ENCODE measurements at regions not wholly inside any gene's neighbourhood (a gene's known extent, or its start where the extent isn't known, plus 50 kb on each side); places are given as distances from the start of the nearest gene placed in this dataset.

DNA sequence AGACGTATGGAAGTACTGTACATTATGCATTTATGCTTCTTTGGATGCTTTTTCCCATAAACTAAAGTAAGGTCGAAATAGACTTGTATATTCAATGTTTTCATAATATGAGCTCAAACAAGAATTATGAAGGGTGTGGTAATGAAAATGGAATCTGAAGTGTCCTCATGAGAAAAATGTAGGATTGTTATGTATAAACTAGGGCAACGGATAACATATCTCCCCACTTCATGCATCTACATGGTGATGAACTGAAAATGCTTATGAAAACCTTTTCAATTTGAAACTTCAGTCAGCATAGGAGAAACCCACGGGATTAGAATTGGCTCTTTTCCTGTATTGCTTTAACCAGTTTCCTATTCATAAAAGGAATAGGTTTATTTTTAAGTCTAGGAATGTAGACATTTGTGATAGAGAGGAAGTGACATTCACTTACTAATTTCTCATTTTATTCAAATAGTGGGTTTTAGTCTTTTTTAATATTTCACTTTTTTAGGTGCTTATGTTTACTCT, 608.2 kb upstream of the GCFC2 start:
- no peak for DNase-seq (ENCODE audit: low read depth)

DNA sequence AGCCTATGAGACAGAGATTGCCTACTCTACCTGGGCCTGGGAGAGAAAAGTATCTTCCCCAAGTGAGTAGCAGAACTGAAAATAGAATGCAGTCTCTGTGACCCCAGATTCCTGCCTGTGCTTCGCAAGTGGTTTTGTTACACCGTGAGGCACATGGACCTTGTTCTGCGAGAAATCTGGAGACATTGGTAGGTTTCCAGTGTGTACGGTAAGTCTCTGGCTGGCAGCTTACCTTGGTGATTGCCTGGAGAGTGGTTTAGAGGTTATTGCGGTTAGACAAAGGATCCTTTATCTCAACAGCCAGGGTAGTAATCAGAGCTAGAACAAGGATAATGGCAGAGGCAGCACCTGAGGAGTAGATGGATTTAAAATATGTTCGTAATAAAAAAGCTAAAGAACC, 606.0 kb upstream of the GCFC2 start:
- DNase-seq (ENCODE audit: low read depth), result no peak

- no peak for DNase-seq (ENCODE audit: low read depth)
Observed at GRCh38 chr2:76314271-76315020, 603.7 kb upstream of the GCFC2 start.

DNA sequence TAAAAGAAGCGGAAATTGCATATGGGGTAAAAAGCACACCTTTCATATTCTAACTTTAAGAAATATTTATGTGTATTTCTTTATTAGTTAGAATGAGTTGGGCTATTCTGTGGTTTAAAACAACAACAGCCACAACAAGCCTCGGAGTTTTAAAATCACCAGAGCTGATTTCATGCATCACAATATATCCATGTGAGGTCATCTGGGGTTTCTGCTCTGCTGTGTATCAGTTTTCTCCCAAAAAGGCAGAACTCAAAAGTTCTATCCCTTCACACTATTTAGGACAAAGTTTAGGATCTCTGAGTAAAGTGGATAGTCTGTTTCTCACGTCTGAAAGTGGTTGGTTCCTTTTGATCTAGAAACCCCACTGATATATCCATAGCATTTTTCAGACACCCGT, 601.5 kb upstream of the GCFC2 start:
- DNase-seq (ENCODE audit: low read depth), result no peak

- DNase-seq (ENCODE audit: low read depth), result no peak
Observed at GRCh38 chr2:76311728-76312127, 601.0 kb upstream of the GCFC2 start.

DNA sequence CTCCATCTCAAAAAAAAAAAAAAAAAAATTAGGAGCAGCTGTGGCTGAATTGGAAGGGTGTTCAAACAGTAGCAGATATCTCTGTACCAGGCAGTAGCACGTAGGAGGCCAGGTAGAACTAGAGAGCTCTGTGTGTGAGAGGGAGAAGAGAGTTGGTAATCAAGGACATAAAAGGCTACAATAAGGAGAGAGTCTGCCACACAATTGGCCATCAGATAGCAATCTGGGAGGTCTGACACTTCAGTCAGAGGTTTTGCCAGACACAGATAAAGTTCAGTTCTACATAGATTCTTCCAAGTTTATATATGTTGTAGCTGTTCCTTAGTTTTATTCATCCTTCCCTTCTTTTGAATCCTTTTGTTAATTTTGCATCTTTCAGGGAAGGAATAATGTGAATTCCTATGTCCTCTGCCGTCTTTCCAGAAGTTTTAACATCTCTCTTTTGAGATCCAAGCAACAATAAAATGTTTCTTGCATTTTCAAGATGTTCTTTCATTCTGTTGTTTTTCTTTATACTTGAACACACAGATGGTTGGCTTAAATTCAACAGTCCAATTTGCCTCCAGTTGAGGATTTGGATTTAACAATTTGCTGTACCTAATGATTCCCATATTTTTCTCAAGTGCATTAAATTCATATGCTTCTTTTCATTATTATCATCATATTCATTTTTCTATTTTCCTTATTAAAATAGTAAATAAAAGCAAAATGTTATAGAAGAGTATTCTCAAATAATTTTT, 600.3 kb upstream of the GCFC2 start:
- no peak for DNase-seq (ENCODE audit: low read depth)

GRCh38 chr2:76307495-76307894, 596.8 kb upstream of the GCFC2 start:
- no peak for DNase-seq (ENCODE audit: low read depth)

DNA sequence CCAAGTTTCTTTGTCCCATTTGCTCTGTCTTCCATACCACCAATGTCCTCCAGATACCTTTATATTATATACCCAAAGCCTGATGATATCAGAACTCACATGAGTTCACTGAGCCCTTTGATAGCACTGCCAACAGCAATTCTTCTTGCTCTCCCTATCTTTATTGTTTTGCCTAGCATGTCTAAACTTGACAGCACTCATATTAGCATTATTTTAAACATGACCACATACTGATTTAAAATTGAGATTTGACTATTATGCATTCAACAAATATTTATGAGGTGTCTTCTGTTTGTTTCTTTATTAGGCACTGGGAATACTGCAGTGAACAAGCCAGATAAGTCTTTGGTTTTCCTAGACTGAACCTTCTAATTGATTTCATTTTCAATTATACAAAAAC, 587.3 kb upstream of the GCFC2 start:
- no peak for DNase-seq (ENCODE audit: low read depth)

DNA sequence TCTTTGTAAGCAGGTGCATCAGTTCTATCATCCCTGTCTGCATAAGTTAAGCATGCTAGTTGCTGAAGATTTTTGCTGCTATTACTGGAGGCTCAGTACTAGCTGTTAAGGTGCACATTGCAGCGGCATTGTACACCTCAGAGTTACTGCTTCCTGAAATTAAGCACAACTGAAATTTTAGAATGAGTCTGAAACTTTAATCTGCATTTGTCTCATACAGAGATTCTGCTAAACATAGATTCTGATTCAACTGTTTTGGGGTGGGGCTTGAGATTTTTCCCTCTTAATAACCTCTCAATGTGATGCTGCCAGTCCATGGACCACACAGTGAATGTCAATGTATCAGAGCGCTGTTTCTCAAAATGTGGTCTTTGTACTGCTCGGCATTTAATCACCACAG, 585.7 kb upstream of the GCFC2 start:
- no peak for DNase-seq (ENCODE audit: low read depth)

- DNase-seq (ENCODE audit: low read depth), result no peak
Observed at GRCh38 chr2:76295762-76296161, 585.0 kb upstream of the GCFC2 start.

- DNase-seq (ENCODE audit: low read depth), result no peak
Observed at GRCh38 chr2:76288598-76288997, 577.9 kb upstream of the GCFC2 start.

DNA sequence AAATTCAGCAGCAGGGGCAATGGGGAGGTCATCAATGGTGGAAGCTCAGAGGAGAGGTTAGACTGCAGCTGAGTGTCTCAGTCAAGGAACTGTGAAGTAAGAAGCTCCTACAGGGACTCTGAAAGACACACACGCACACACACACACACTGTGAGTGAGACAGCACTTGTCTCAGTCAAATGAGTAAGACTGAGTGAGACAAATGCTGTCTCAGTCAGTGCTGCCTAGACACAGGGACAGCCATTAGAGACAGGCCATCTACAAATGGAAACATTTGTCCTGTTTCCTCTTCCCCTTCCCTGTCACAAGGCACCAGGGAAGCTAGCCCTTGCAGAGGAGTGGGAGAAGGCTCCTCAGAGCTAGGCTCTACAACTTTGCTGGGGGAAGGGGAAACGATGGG, 577.4 kb upstream of the GCFC2 start:
- no peak for DNase-seq (ENCODE audit: low read depth)

GRCh38 chr2:76283350-76283749, 572.6 kb upstream of the GCFC2 start:
- DNase-seq (ENCODE audit: low read depth), result no peak

- DNase-seq (ENCODE audit: low read depth), result no peak
Observed at GRCh38 chr2:76281156-76281841, 570.6 kb upstream of the GCFC2 start.

DNA sequence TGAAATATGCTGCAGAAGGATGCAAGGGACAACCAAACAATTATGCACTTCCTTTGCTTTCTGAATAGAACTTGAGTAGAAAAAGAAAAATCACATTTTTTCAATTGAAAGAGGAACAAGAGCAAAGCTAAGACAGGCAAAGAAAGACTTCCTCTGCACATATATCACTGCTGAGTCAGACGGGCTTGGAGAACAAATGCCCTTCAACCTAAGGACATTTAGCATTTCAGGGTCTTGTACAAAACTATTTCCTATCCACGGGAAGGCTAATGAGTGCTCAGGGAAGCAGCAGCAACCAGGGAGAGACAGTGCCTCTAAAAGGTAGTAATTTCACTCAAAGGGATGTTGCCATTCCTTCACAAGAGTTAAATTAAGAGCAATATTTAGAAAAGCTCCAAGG, 570.0 kb upstream of the GCFC2 start:
- DNase-seq (ENCODE audit: low read depth), result no peak

GRCh38 chr2:76279142-76279541, 568.4 kb upstream of the GCFC2 start:
- no peak for DNase-seq (ENCODE audit: low read depth)

- no peak for DNase-seq (ENCODE audit: low read depth)
Observed at GRCh38 chr2:76275788-76276187, 565.1 kb upstream of the GCFC2 start.

DNA sequence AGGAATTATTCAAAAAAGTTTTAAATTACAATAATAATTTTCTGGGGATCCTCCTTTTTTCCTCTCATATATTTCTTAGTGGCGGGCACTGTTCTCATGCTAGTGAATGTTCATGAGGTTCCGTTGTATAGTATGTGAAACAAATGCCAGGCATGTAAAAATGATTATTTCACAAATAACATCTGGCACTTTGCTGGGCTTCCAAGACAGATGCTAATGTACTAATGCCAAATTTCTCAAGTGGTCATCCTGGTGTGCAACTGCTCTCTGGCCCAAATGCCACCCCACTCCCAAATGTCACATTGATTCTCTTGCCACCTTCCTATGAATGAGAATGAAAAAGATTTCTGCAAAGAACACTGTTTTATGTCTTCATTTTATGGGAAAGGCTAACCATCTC, 564.0 kb upstream of the GCFC2 start:
- no peak for DNase-seq (ENCODE audit: low read depth)

GRCh38 chr2:76274160-76274559, 563.4 kb upstream of the GCFC2 start:
- no peak for DNase-seq (ENCODE audit: low read depth)

- no peak for DNase-seq (ENCODE audit: low read depth)
Observed at GRCh38 chr2:76270096-76270710, 559.5 kb upstream of the GCFC2 start.

GRCh38 chr2:76268902-76269620, 558.3 kb upstream of the GCFC2 start:
- DNase-seq (ENCODE audit: low read depth), result no peak

- DNase-seq (ENCODE audit: low read depth), result no peak
Observed at GRCh38 chr2:76268484-76268883, 557.8 kb upstream of the GCFC2 start.

Measured in non-pigmented ciliary epithelial cell (primary cell).